GM12878 (cell line): ENCODE measurements at regions not wholly inside any gene's neighbourhood (a gene's known extent, or its start where the extent isn't known, plus 50 kb on each side); places are given as distances from the start of the nearest gene placed in this dataset.

Source experiments
- BCL3 ChIP-seq: IDR thresholded peaks from 2 replicates; pipeline ENCODE4 v1.6.1; 2011; ENCODE audit warnings: borderline replicate concordance, low read depth, mild to moderate bottlenecking, moderate library complexity, low read length; ENCODE audit not compliant: insufficient read depth, poor library complexity, severe bottlenecking
- CBX3 ChIP-seq: fragments of 200-600 bp; sonication (generic); IDR thresholded peaks from 2 replicates; pipeline ENCODE4 v1.6.1; 2016; ENCODE audit warnings: low read depth, borderline replicate concordance
- CHD4 ChIP-seq: fragments of 200-600 bp; sonication (generic); IDR thresholded peaks from 2 replicates; pipeline ENCODE4 v1.6.1; 2016; ENCODE audit warnings: mild to moderate bottlenecking
- CUX1 ChIP-seq: IDR thresholded peaks from 2 replicates; pipeline ENCODE4 v1.6.1; 2012; ENCODE audit warnings: improper control_type of control experiment, low read depth, low read length; ENCODE audit not compliant: insufficient replicate concordance
- GATAD2B ChIP-seq: fragments of 450-650 bp; conservative IDR thresholded peaks from 2 replicates; pipeline ENCODE4 v1.6.1; 2017; ENCODE audit warnings: low read depth, mild to moderate bottlenecking, moderate library complexity
- HCFC1 ChIP-seq: fragments of 150-350 bp; IDR thresholded peaks from 2 replicates; pipeline ENCODE4 v1.6.1; 2014; ENCODE audit warnings: low read length
- HDGF ChIP-seq: fragments of 450-650 bp; IDR thresholded peaks from 2 replicates; pipeline ENCODE4 v1.6.1; 2016; ENCODE audit warnings: antibody characterized with exemption
- MYC ChIP-seq: IDR thresholded peaks from 2 replicates; pipeline ENCODE4 v1.6.1; 2011; ENCODE audit warnings: mild to moderate bottlenecking, low read length, moderate library complexity, inconsistent platforms; ENCODE audit not compliant: insufficient read depth, insufficient replicate concordance, insufficient read length, severe bottlenecking
- NFYB ChIP-seq: IDR thresholded peaks from 2 replicates; pipeline ENCODE4 v1.6.1; 2011; ENCODE audit warnings: low read depth, mild to moderate bottlenecking, low read length, improper control_type of control experiment, moderate library complexity; ENCODE audit not compliant: insufficient read depth
- SP1 ChIP-seq: IDR thresholded peaks from one replicate; pipeline ENCODE4 v1.6.1; 2011; ENCODE audit warnings: low read depth, low read length
- TARDBP ChIP-seq: IDR thresholded peaks from 2 replicates; pipeline ENCODE4 v1.6.1; 2016; ENCODE audit warnings: borderline replicate concordance

GRCh38 chr17:5794385-5794784 lies 210.1 kb upstream of the NLRP1 start (continued):
- TF ChIP-seq BCL3 (no peak), CBX3 (no peak), NFYB (no peak), GATAD2B (no peak), MYC (no peak), CUX1 (no peak), CHD4 (no peak), SP1 (no peak), HDGF (no peak), HCFC1 (no peak), TARDBP (no peak)
- TF ChIP-seq, all 136 proteins: peak for 0
